ENCODE measurements at regions not wholly inside any gene's neighbourhood (a gene's known extent, or its start where the extent isn't known, plus 50 kb on each side); places are given as distances from the start of the nearest gene placed in this dataset.

GRCh38 chr20:60100780-60101179 is 142.6 kb downstream of the CDH26 start:
- Histone ChIP-seq H3K4me1 (no peaks in the 10 kb centered on the region), H3K4me3 (no peak overlapping the region), H3K9me3 (peaks cover 11% of the 10 kb centered on the region; the same call in 2 of the 3 replicates), H3K4me2 (no peak overlapping the region), H3K27ac (no peak overlapping the region)
- TF ChIP-seq ZC3H11A (IDR thresholded peaks at IDR 0.05): no peak
- no peak for TF ChIP-seq NR3C1 (IDR thresholded peaks at IDR 0.05)
- TF ChIP-seq REST (IDR thresholded peaks at IDR 0.05): no peak
- TF ChIP-seq RAD21 (conservative IDR thresholded peaks at IDR 0.05 in 1 of 2, IDR thresholded peaks at IDR 0.05 in 1 of 2): no peak
- TF ChIP-seq HEYL (CRISPR knock-in tag; IDR thresholded peaks at IDR 0.05): no peak
- no peak for TF ChIP-seq RCOR1 (IDR thresholded peaks at IDR 0.05; ENCODE audit: low read depth, low read length)
- no peak for TF ChIP-seq CHD2 (IDR thresholded peaks at IDR 0.05; ENCODE audit: low read length, partially characterized antibody)
- no peak for TF ChIP-seq CBX2 (IDR thresholded peaks at IDR 0.05; ENCODE audit: borderline replicate concordance, low read depth)
- TF ChIP-seq RFX5 (IDR thresholded peaks at IDR 0.05): no peak
- no peak for TF ChIP-seq MAZ (IDR thresholded peaks at IDR 0.05; ENCODE audit: borderline replicate concordance, low read depth, low read length)
- no peak for TF ChIP-seq SREBF2 (IDR thresholded peaks at IDR 0.05)
- no peak for TF ChIP-seq MAX (IDR thresholded peaks at IDR 0.05)
- TF ChIP-seq JUN (IDR thresholded peaks at IDR 0.05): no peak
- TF ChIP-seq RNF2 (IDR thresholded peaks at IDR 0.05; ENCODE audit: borderline replicate concordance, low read depth): no peak
- no peak for TF ChIP-seq JUNB (IDR thresholded peaks at IDR 0.05)
- no peak for TF ChIP-seq USF2 (IDR thresholded peaks at IDR 0.05)
- no peak for TF ChIP-seq BHLHE40 (IDR thresholded peaks at IDR 0.05; ENCODE audit: low read depth, low read length)
- TF ChIP-seq HOXB13 (CRISPR knock-in tag; IDR thresholded peaks at IDR 0.05; ENCODE audit: low read depth): no peak
- TF ChIP-seq NFE2L2 (conservative IDR thresholded peaks at IDR 0.05; ENCODE audit: low read length): no peak
- DNase-seq (ENCODE audit: low read depth in 1 of 2, low spot score in 1 of 2) (no peak), FAIRE-seq (no peak), ATAC-seq (no peak)
- 17% methylated on average over 5 of the region's 5 CpGs for WGBS (ENCODE audit: missing lambda C conversion rate)
- ChIA-PET POLR2A (no interaction called here), CTCF (no interaction called here)

- WGBS (ENCODE audit: missing lambda C conversion rate): 33% methylated on average over 11 of the region's 13 CpGs
- Histone ChIP-seq H3K4me3 (no peak overlapping the region), H3K4me1 (no peaks in the 10 kb centered on the region), H3K27ac (no peak overlapping the region), H3K9me3 (peaks cover 11% of the 10 kb centered on the region; the same call in 2 of the 3 replicates), H3K4me2 (no peak overlapping the region)
- DNase-seq (ENCODE audit: low read depth in 1 of 2, low spot score in 1 of 2) (no peak), ATAC-seq (no peak), FAIRE-seq (no peak)
- ChIA-PET CTCF (no interaction called here), POLR2A (no interaction called here)
- TF ChIP-seq CHD2 (IDR thresholded peaks at IDR 0.05; ENCODE audit: low read length, partially characterized antibody): no peak
Observed at GRCh38 chr20:60101201-60101890, 143.1 kb downstream of the CDH26 start.

- FAIRE-seq: no peak
- no peak overlapping the region for H3K4me2 ChIP-seq
- no peak for DNase-seq (ENCODE audit: low read depth in 1 of 2, low spot score in 1 of 2)
- peaks cover 11% of the 10 kb centered on the region; the same call in 2 of the 3 replicates for H3K9me3 ChIP-seq
- ChIA-PET POLR2A (no interaction called here), CTCF (no interaction called here)
- H3K4me3 ChIP-seq: no peak overlapping the region
- 43% methylated on average over 9 of the region's 9 CpGs for WGBS (ENCODE audit: missing lambda C conversion rate)
- no peaks in the 10 kb centered on the region for H3K4me1 ChIP-seq
- ATAC-seq: no peak
- no peak overlapping the region for H3K27ac ChIP-seq
- TF ChIP-seq FOXS1 (CRISPR knock-in tag; IDR thresholded peaks at IDR 0.05) (no peak), CBX2 (IDR thresholded peaks at IDR 0.05; ENCODE audit: borderline replicate concordance, low read depth) (no peak), NPAS2 (CRISPR knock-in tag; IDR thresholded peaks at IDR 0.05; ENCODE audit: borderline replicate concordance) (no peak), ATOH8 (CRISPR knock-in tag; IDR thresholded peaks at IDR 0.05; ENCODE audit: low read depth) (no peak), FOSL2 (IDR thresholded peaks at IDR 0.05) (no peak), FOSL2 (CRISPR knock-in tag; IDR thresholded peaks at IDR 0.05) (no peak), CBX8 (IDR thresholded peaks at IDR 0.05) (no peak), HMGXB4 (CRISPR knock-in tag; IDR thresholded peaks at IDR 0.05; ENCODE audit: borderline replicate concordance) (no peak), SMC3 (IDR thresholded peaks at IDR 0.05) (no peak), RCOR1 (IDR thresholded peaks at IDR 0.05; ENCODE audit: low read depth, low read length) (no peak), NFE2L2 (conservative IDR thresholded peaks at IDR 0.05; ENCODE audit: low read length) (no peak), SREBF2 (IDR thresholded peaks at IDR 0.05) (no peak), TP53 (CRISPR knock-in tag; IDR thresholded peaks at IDR 0.05) (no peak), ZNF302 (CRISPR knock-in tag; IDR thresholded peaks at IDR 0.05) (no peak)
Observed at GRCh38 chr20:60101891-60102281, 143.7 kb downstream of the CDH26 start.
